Panc1 (cell line): ENCODE measurements at regions not wholly inside any gene's neighbourhood (a gene's known extent, or its start where the extent isn't known, plus 50 kb on each side); places are given as distances from the start of the nearest gene placed in this dataset.

ENCODE experiments used
- CTCF ChIP-seq: fragments of 450-650 bp; IDR thresholded peaks from 2 replicates; pipeline ENCODE4 v1.5.1; 2017; ENCODE audit warnings: mild to moderate bottlenecking
- POLR2AphosphoS5 ChIP-seq: IDR thresholded peaks from 2 replicates; pipeline ENCODE4 v1.6.1; 2012; ENCODE audit warnings: mild to moderate bottlenecking, low read depth, low read length, moderate library complexity
- REST ChIP-seq, 2 experiments: IDR thresholded peaks; 2 replicates each; pipeline ENCODE4 v1.6.1; 2011 to 2012; ENCODE audit warnings: low read depth in 2 of 2, control low read depth in 1 of 2, low read length in 1 of 2, mild to moderate bottlenecking in 1 of 2, moderate library complexity in 1 of 2; ENCODE audit not compliant: insufficient read depth in 1 of 2
- SIN3A ChIP-seq: IDR thresholded peaks from 2 replicates; pipeline ENCODE4 v1.6.1; 2012; ENCODE audit warnings: low read depth, mild to moderate bottlenecking, low read length, moderate library complexity, borderline replicate concordance; ENCODE audit not compliant: insufficient read depth

DNA sequence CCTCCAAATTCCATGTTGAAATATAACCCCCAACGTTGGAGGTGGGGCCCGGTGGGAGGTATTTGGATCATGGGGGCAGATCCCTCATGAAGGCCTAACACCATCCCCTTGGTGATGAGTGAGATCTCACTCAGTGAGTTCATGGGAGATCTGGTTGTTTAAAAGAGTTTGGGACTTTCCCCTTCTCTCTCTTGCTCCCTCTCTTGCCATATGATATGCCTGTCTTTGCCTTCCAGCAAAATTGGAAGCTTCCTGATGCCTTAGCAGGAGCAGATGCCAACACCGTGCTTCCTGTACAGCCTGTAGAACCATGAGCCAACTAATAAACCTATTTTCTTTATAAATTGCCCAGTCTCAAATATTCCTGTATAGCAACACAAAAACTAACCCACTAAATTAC is 55.7 kb upstream of the CDK1 start:
- TF ChIP-seq CTCF (no peak), SIN3A (no peak), POLR2AphosphoS5 (no peak), REST (IDR thresholded peaks at IDR 0.05; ENCODE audit: insufficient read depth in 1 of 2, low read depth in 2 of 2, low read length in 1 of 2) (no peak)
